HepG2 (cell line): ENCODE measurements at regions not wholly inside any gene's neighbourhood (a gene's known extent, or its start where the extent isn't known, plus 50 kb on each side); places are given as distances from the start of the nearest gene placed in this dataset.

ENCODE experiments used
- ATF7 ChIP-seq, 2 experiments: fragments of 450-650 bp in 1 of 2; sonication (generic) in 1 of 2; formaldehyde crosslinking in 1 of 2; IDR thresholded peaks; 2 replicates each; pipeline versions ENCODE4 v1.4.0 to v1.6.1; 2016 to 2020; ENCODE audit warnings: antibody characterized with exemption in 1 of 2, mild to moderate bottlenecking in 1 of 2, missing genetic modification reagents in 1 of 2
- BCL6 ChIP-seq: IDR thresholded peaks from 2 replicates; pipeline ENCODE4 v1.6.1; 2016; ENCODE audit warnings: missing genetic modification reagents, missing compliant biosample characterization
- FIP1L1 ChIP-seq: fragments of 200-400 bp; formaldehyde crosslinking; IDR thresholded peaks from 2 replicates; pipeline ENCODE4 v1.6.1; 2018; ENCODE audit warnings: low read depth, mild to moderate bottlenecking, low read length, moderate library complexity, borderline replicate concordance; ENCODE audit not compliant: insufficient read depth
- LRRFIP1 ChIP-seq: sonication (generic); formaldehyde crosslinking; conservative IDR thresholded peaks from 2 replicates; pipeline ENCODE4 v1.4.0; 2020; ENCODE audit warnings: missing genetic modification reagents
- TRIM22 ChIP-seq: fragments of 450-650 bp; IDR thresholded peaks from 2 replicates; pipeline ENCODE4 v1.6.1; 2017
- XRCC5 ChIP-seq: fragments of 200-400 bp; formaldehyde crosslinking; optimal IDR thresholded peaks from 2 replicates; pipeline ENCODE3; 2017; ENCODE audit warnings: mild to moderate bottlenecking, low read length
- ZBTB21 ChIP-seq: sonication (generic); formaldehyde crosslinking; IDR thresholded peaks from 2 replicates; pipeline ENCODE4 v1.4.0; 2020; ENCODE audit warnings: missing genetic modification reagents
- ZBTB39 ChIP-seq: sonication (generic); formaldehyde crosslinking; IDR thresholded peaks from 2 replicates; pipeline ENCODE4 v1.5.0; 2020; ENCODE audit warnings: missing genetic modification reagents
- ZNF878 ChIP-seq: sonication (generic); formaldehyde crosslinking; IDR thresholded peaks from 2 replicates; pipeline ENCODE4 v1.8.1; 2023; ENCODE audit warnings: mild to moderate bottlenecking, missing genetic modification reagents, moderate library complexity

- TF ChIP-seq BCL6 (CRISPR knock-in tag), result peak; percentile 51
- TF ChIP-seq ZBTB21 (CRISPR knock-in tag), result peak; percentile 33; the same call in 1 of the 2 replicates
- no peak for TF ChIP-seq FIP1L1
- no peak for TF ChIP-seq TRIM22
- no peak for TF ChIP-seq LRRFIP1
- TF ChIP-seq ZNF878 (CRISPR knock-in tag), result no peak
- peak; percentile 5 for TF ChIP-seq XRCC5
- TF ChIP-seq ZBTB39 (CRISPR knock-in tag), result no peak
- peak; percentile 74 for TF ChIP-seq ATF7 (IDR thresholded peaks at IDR 0.05)
- no peak for TF ChIP-seq ATF7 (CRISPR knock-in tag; IDR thresholded peaks at IDR 0.05)
- TF ChIP-seq, all 625 proteins: peak for 6
Measured at GRCh38 chr21:43318841-43319781, 107.8 kb downstream of the SIK1 start (continued).
